C4-2B (cell line): ENCODE measurements at regions not wholly inside any gene's neighbourhood (a gene's known extent, or its start where the extent isn't known, plus 50 kb on each side); places are given as distances from the start of the nearest gene placed in this dataset.

Experiments used
- CTCF ChIP-seq: fragments of 450-650 bp; conservative IDR thresholded peaks from 2 replicates; pipeline ENCODE4 v1.5.1; 2017; ENCODE audit warnings: mild to moderate bottlenecking
- ZFX ChIP-seq: fragments of 450-650 bp; IDR thresholded peaks from 2 replicates; pipeline ENCODE4 v1.6.1; 2017

- peak; percentile 98 for TF ChIP-seq CTCF
- TF ChIP-seq ZFX, result no peak
These were observed 274.9 kb upstream of the GALNT17 start for GRCh38 chr7:70856901-70857630.
